ENCODE measurements at regions not wholly inside any gene's neighbourhood (a gene's known extent, or its start where the extent isn't known, plus 50 kb on each side); places are given as distances from the start of the nearest gene placed in this dataset.

DNA sequence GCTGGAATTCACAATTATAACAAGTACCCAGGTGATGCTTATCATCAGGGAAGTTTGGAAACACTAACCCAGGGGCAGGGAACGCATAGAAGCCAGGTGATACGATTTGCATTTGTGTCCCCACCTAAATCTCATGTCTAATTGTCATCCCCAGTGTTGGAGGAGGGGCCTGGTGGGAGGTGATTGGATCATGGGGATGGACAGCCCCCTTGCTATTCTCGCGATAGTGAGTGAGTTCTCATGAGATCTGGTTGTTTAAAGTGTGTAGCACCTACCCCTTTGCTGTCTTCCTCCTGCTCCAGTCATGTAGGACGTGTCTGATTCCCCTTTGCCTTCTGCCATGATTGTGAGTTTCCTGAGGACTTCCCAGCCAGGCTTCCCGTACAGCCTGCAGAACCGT, 276.3 kb downstream of the UTP18 start (continued):
- TF ChIP-seq, protein P1, sequence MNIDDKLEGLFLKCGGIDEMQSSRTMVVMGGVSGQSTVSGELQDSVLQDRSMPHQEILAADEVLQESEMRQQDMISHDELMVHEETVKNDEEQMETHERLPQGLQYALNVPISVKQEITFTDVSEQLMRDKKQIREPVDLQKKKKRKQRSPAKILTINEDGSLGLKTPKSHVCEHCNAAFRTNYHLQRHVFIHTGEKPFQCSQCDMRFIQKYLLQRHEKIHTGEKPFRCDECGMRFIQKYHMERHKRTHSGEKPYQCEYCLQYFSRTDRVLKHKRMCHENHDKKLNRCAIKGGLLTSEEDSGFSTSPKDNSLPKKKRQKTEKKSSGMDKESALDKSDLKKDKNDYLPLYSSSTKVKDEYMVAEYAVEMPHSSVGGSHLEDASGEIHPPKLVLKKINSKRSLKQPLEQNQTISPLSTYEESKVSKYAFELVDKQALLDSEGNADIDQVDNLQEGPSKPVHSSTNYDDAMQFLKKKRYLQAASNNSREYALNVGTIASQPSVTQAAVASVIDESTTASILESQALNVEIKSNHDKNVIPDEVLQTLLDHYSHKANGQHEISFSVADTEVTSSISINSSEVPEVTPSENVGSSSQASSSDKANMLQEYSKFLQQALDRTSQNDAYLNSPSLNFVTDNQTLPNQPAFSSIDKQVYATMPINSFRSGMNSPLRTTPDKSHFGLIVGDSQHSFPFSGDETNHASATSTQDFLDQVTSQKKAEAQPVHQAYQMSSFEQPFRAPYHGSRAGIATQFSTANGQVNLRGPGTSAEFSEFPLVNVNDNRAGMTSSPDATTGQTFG (tag by site-specific recombination; IDR thresholded peaks at IDR 0.05; ENCODE audit: borderline replicate concordance), result no peak
- no peak for TF ChIP-seq ZNF843 (tag by site-specific recombination; IDR thresholded peaks at IDR 0.05)
- TF ChIP-seq KLF9 (tag by site-specific recombination; IDR thresholded peaks at IDR 0.05; ENCODE audit: low read depth), result no peak
- TF ChIP-seq ZNF354C (tag by site-specific recombination; IDR thresholded peaks at IDR 0.05; ENCODE audit: borderline replicate concordance, low read depth), result no peak

DNA sequence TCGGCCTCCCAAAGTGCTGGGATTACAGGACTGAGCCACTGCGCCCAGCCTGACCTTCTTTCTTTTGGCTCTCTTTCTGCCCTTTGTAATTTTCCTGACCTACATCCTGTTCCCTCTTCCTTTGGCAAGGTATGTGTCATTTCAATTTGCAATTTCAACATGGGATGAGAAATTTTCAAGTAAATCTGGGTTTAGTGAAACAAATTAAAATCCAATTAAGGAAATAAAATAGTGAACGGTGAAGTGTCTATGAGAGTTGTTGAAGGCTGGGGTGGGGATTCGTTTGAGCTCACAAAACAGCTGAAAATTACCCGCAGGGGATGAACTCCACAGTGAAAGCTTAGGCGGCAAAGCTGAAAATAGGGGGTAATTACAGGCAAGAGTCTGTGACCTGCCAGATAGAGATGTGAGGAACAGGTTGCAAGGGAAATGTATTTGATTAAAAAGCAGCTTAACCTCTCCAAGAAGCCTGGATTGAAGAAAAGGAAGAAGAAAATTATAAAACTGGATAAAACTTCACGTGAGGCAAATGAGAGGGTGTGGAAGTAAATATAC, 277.7 kb downstream of the UTP18 start:
- no peak overlapping the region for H3K4me3 ChIP-seq (ENCODE audit: low read depth, low read length)
- H3K36me3 ChIP-seq (ENCODE audit: control insufficient read depth in 2 of 2, insufficient read depth in 1 of 2, low read length in 2 of 2), result no peaks in the 10 kb centered on the region
- H3K4me1 ChIP-seq (ENCODE audit: control insufficient read depth, insufficient read depth, low read length), result no peaks in the 10 kb centered on the region
- H3K9me3 ChIP-seq (ENCODE audit: control insufficient read depth, insufficient read depth, low read depth, low read length), result no peaks in the 10 kb centered on the region; the same call in 1 of the 2 replicates
- ChIA-PET CTCF (interaction anchor here (0.6 to 3.8 kb wide), 5 partner anchors 143 to 280 kb away, joined by 3 to 22 read pairs (median 4); no protein-coding TSS in a partner anchor), POLR2A (no interaction called here)
- TF ChIP-seq, protein P2, sequence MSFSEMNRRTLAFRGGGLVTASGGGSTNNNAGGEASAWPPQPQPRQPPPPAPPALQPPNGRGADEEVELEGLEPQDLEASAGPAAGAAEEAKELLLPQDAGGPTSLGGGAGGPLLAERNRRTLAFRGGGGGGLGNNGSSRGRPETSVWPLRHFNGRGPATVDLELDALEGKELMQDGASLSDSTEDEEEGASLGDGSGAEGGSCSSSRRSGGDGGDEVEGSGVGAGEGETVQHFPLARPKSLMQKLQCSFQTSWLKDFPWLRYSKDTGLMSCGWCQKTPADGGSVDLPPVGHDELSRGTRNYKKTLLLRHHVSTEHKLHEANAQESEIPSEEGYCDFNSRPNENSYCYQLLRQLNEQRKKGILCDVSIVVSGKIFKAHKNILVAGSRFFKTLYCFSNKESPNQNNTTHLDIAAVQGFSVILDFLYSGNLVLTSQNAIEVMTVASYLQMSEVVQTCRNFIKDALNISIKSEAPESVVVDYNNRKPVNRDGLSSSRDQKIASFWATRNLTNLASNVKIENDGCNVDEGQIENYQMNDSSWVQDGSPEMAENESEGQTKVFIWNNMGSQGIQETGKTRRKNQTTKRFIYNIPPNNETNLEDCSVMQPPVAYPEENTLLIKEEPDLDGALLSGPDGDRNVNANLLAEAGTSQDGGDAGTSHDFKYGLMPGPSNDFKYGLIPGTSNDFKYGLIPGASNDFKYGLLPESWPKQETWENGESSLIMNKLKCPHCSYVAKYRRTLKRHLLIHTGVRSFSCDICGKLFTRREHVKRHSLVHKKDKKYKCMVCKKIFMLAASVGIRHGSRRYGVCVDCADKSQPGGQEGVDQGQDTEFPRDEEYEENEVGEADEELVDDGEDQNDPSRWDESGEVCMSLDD (tag by site-specific recombination; IDR thresholded peaks at IDR 0.05), result no peak
- TF ChIP-seq ZNF202 (tag by site-specific recombination; IDR thresholded peaks at IDR 0.05; ENCODE audit: borderline replicate concordance) (no peak), ZNF560 (tag by site-specific recombination; IDR thresholded peaks at IDR 0.05; ENCODE audit: borderline replicate concordance) (no peak), ZNF600 (tag by site-specific recombination; IDR thresholded peaks at IDR 0.05) (no peak), REPIN1 (tag by site-specific recombination; IDR thresholded peaks at IDR 0.05; ENCODE audit: low read depth) (no peak), ZNF670 (tag by site-specific recombination; IDR thresholded peaks at IDR 0.05; ENCODE audit: low read depth) (no peak), ZNF558 (tag by site-specific recombination; IDR thresholded peaks at IDR 0.05) (no peak), MZF1 (tag by site-specific recombination; IDR thresholded peaks at IDR 0.05; ENCODE audit: borderline replicate concordance) (no peak)
- TF ChIP-seq, protein P3, sequence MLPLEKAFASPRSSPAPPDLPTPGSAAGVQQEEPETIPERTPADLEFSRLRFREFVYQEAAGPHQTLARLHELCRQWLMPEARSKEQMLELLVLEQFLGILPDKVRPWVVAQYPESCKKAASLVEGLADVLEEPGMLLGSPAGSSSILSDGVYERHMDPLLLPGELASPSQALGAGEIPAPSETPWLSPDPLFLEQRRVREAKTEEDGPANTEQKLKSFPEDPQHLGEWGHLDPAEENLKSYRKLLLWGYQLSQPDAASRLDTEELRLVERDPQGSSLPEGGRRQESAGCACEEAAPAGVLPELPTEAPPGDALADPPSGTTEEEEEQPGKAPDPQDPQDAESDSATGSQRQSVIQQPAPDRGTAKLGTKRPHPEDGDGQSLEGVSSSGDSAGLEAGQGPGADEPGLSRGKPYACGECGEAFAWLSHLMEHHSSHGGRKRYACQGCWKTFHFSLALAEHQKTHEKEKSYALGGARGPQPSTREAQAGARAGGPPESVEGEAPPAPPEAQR (tag by site-specific recombination; IDR thresholded peaks at IDR 0.05), result no peak
- TF ChIP-seq, protein P4, sequence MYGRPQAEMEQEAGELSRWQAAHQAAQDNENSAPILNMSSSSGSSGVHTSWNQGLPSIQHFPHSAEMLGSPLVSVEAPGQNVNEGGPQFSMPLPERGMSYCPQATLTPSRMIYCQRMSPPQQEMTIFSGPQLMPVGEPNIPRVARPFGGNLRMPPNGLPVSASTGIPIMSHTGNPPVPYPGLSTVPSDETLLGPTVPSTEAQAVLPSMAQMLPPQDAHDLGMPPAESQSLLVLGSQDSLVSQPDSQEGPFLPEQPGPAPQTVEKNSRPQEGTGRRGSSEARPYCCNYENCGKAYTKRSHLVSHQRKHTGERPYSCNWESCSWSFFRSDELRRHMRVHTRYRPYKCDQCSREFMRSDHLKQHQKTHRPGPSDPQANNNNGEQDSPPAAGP (tag by site-specific recombination; IDR thresholded peaks at IDR 0.05), result no peak
- TF ChIP-seq, protein P5, sequence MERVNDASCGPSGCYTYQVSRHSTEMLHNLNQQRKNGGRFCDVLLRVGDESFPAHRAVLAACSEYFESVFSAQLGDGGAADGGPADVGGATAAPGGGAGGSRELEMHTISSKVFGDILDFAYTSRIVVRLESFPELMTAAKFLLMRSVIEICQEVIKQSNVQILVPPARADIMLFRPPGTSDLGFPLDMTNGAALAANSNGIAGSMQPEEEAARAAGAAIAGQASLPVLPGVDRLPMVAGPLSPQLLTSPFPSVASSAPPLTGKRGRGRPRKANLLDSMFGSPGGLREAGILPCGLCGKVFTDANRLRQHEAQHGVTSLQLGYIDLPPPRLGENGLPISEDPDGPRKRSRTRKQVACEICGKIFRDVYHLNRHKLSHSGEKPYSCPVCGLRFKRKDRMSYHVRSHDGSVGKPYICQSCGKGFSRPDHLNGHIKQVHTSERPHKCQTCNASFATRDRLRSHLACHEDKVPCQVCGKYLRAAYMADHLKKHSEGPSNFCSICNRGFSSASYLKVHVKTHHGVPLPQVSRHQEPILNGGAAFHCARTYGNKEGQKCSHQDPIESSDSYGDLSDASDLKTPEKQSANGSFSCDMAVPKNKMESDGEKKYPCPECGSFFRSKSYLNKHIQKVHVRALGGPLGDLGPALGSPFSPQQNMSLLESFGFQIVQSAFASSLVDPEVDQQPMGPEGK (tag by site-specific recombination; IDR thresholded peaks at IDR 0.05), result no peak
- TF ChIP-seq, protein P6, sequence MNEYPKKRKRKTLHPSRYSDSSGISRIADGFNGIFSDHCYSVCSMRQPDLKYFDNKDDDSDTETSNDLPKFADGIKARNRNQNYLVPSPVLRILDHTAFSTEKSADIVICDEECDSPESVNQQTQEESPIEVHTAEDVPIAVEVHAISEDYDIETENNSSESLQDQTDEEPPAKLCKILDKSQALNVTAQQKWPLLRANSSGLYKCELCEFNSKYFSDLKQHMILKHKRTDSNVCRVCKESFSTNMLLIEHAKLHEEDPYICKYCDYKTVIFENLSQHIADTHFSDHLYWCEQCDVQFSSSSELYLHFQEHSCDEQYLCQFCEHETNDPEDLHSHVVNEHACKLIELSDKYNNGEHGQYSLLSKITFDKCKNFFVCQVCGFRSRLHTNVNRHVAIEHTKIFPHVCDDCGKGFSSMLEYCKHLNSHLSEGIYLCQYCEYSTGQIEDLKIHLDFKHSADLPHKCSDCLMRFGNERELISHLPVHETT (tag by site-specific recombination; IDR thresholded peaks at IDR 0.05), result no peak
- no peak overlapping the region for H3K27ac ChIP-seq (ENCODE audit: extremely low read depth, low read depth, low read length)
